ELR (cell line): ENCODE measurements at regions not wholly inside any gene's neighbourhood (a gene's known extent, or its start where the extent isn't known, plus 50 kb on each side); places are given as distances from the start of the nearest gene placed in this dataset.
"Not testable (repeated sequence)": the region's sequence is repeated elsewhere in the genome, so short reads cannot be mapped to it uniquely, and the experiment has no call there.

Experiments
- DNase-seq: peaks from one replicate; pipeline ENCODE4 v3.0.0-alpha.2; 2015; ENCODE audit warnings: low read depth

- no peak for DNase-seq
Observed at GRCh38 chr2:120628248-120628647, 107.4 kb upstream of the GLI2 start.

- no peak for DNase-seq
Observed at GRCh38 chr2:120629241-120629895, 106.3 kb upstream of the GLI2 start.

- DNase-seq = no peak
Observed at GRCh38 chr2:120630031-120630701, 105.5 kb upstream of the GLI2 start.

- no peak for DNase-seq
Observed at GRCh38 chr2:120631236-120631635, 104.4 kb upstream of the GLI2 start.

- no peak for DNase-seq
Observed at GRCh38 chr2:120631724-120632123, 103.9 kb upstream of the GLI2 start.

GRCh38 chr2:120632796-120633646, 102.6 kb upstream of the GLI2 start:
- no peak for DNase-seq

- DNase-seq = no peak
Observed at GRCh38 chr2:120634533-120634932, 101.1 kb upstream of the GLI2 start.

GRCh38 chr2:120635146-120635545, 100.5 kb upstream of the GLI2 start:
- DNase-seq = no peak

- no peak for DNase-seq
Observed at GRCh38 chr2:120637847-120638246, 97.8 kb upstream of the GLI2 start.

GRCh38 chr2:120638450-120638849, 97.2 kb upstream of the GLI2 start:
- DNase-seq = no peak

- peak; percentile 56 for DNase-seq
Observed at GRCh38 chr2:120641366-120641771, 94.3 kb upstream of the GLI2 start.

GRCh38 chr2:120642646-120643045, 93.0 kb upstream of the GLI2 start:
- DNase-seq = no peak

GRCh38 chr2:120646994-120647393, 88.7 kb upstream of the GLI2 start:
- DNase-seq = no peak

- peak; percentile 69 for DNase-seq
Observed at GRCh38 chr2:120647487-120647886, 88.2 kb upstream of the GLI2 start.

- not testable (repeated sequence) for DNase-seq
Observed at GRCh38 chr2:120649381-120649780, 86.3 kb upstream of the GLI2 start.

GRCh38 chr2:120650022-120650644, 85.5 kb upstream of the GLI2 start:
- DNase-seq = peak; percentile 36

GRCh38 chr2:120651818-120652217, 83.8 kb upstream of the GLI2 start:
- DNase-seq = no peak

GRCh38 chr2:120653046-120653445, 82.6 kb upstream of the GLI2 start:
- peak; percentile 34 for DNase-seq

- no peak for DNase-seq
Observed at GRCh38 chr2:120653871-120654270, 81.8 kb upstream of the GLI2 start.

- DNase-seq = no peak
Observed at GRCh38 chr2:120654381-120655134, 81.1 kb upstream of the GLI2 start.

GRCh38 chr2:120656273-120656950, 79.3 kb upstream of the GLI2 start:
- DNase-seq = no peak
